CD4-positive, alpha-beta T cell treated with Interleukin-15 for 1 hour (primary cell): ENCODE measurements at regions not wholly inside any gene's neighbourhood (a gene's known extent, or its start where the extent isn't known, plus 50 kb on each side); places are given as distances from the start of the nearest gene placed in this dataset.

ENCODE experiments used
- DNase-seq: peaks from one replicate; pipeline ENCODE4 v3.0.0-alpha.2; 2020

- no peak for DNase-seq
Observed at GRCh38 chr13:50326271-50326670, 311.0 kb downstream of the KCNRG start.

GRCh38 chr13:50326811-50327210, 311.6 kb downstream of the KCNRG start:
- no peak for DNase-seq

DNA sequence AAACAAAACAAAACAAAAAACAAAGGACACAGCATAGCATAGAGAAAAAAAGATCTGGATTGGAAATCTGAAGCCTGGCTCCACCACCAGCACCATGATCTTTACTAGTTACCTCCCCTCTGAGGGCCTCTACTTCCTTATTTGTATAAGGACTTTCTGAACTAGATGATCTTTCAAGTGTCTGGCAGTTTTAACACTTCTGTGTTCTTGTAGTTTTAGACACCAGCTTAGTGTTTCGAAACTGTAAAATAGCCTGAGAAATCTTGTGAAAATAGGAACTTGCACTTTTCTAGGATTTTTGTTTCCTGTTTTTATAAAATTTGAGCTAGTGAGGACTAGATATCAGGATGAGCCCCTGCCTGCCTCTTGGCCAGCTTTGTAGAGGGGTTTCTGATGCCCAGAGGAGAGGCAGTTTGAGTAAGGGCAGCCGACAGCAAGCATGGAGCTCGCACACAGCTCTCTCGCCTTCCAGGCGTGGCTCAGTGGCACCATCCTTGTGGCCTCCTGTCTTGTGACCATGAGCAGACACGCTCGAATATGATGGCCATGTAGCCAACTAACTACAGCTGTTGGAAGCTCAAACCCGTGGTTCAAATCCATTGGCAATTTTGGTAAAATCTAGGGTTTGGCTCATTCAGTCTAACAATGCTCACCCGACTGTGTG, 319.0 kb downstream of the KCNRG start:
- no peak for DNase-seq

DNA sequence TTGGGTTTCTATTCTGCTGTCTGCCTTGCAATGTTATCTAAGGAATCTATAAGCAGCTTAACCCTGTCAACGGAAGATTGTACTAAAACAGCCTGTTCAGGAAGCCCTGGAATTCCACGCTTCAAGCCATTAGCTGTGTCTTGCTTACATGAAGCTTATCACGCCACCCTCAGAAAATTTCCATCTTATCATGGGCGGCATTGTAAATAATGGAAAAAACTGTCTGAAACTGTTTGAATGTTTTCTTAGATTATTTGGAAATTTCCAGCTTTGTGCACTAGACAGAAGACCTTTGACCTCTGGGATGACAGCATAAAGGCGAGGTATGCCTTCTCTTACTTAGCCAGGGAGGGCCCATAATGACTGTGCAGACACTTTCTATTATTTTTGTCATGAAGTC, 319.7 kb downstream of the KCNRG start:
- no peak for DNase-seq

DNA sequence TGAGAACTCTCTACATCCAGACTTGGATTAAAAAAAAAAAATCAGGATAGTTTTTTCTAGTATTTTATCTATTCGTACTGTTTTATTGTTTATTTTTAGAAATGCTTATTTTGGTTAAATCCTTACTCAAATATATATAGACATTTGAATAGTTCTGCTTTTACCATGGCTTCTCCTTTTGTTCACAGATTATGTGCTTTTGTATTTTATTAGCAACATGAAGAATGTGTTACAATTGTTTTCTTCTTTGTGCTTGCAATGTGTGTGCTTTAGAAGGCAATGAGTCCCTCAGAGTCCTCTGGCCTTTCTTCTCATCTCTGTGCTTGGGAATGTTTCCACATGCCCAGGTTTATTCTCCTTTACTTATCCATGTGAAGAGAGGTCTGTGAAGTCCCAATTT, 324.0 kb downstream of the KCNRG start:
- no peak for DNase-seq

DNA sequence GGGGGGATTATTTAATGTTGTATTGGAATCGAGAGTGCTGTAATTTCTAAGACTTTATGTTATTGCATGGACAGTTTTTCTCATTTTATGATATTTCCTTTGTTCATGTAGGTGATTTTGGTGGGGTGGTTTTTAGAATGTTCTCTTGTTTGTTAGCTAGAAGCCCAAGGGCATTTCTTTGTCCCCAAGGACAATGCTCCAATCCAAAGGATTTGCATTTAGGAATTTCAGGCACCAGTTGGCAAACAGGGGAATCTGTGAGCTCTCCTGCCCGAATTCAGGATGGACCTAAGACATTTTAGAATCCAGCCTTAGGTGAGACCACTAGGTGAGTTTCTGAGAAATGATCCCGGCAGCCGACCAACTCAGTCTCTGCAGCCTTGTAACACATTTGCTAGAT, 324.9 kb downstream of the KCNRG start:
- DNase-seq = no peak

DNA sequence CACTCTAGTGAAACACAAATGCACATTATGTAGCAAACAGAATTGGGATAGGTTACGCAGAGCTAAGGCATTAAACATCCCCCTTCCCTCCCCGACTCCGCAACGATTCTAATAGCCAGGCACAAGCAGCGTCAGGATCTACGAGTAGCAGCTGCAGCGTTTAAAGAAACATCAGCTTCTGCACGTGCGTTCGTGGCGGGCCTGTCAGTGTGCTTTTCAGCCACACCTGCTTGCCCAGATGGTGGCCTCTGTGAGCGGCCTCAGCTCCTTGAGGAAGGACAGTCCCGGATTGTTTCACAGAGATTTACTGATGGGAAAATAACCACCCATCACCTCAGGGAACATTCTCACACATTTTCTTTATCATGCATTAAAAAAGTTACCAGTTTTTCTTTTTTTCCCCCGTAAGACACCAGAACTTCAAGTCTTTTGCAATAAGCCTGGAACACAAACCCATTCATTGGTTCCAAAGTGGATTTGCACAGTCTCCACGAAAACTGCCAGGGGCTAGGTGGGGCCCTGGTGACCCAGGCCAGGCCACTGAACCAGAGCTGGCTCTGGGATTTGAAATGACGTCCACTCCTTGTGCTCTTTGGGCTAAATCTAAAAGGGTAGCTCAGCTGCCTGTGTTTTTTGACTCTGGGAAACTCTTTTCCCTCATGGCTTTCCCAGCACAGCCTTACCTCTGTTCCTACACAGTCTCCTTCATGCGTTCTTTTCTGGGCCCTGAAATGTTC, 325.5 kb downstream of the KCNRG start:
- DNase-seq = no peak

DNA sequence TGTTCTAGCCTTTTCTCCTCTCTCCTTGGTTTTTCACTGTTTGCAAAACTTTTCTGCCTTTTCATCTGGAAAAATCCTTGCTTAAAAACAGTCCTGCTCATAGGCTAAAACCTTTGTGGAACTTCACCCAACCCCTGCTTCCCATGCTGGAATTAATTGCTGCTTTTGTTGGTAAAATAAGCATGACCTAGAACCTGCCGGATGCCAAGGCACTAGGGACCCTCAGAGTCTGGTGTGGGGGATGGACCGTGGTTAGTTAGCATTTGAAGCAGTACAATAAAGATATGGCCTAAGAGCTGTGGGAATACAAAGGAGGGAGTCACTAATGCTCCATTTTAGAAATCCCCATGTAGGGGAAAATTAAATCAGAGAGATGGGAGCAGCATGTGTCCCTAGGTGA, 326.3 kb downstream of the KCNRG start:
- DNase-seq = no peak

- no peak for DNase-seq
Observed at GRCh38 chr13:50344717-50345116, 329.5 kb downstream of the KCNRG start.

DNA sequence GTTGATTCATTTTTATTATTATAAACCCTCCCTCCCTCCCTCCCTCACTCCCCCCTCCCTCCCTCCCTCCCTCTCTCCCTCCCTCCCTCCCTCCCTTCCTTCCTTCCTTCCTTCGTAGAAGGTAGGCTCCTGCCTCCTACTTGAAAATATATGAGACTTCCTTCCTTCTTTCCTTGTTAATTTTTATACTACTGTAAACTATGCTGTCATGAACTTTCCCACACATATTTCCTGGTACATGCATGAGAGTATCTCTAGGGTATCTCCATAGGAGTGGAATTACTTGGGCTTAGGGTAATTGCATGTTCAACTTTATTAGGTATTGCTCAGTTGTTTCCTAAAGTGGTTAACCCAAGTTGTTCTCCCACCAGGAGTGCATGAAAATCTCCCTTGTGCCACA, 330.6 kb downstream of the KCNRG start:
- no peak for DNase-seq

DNA sequence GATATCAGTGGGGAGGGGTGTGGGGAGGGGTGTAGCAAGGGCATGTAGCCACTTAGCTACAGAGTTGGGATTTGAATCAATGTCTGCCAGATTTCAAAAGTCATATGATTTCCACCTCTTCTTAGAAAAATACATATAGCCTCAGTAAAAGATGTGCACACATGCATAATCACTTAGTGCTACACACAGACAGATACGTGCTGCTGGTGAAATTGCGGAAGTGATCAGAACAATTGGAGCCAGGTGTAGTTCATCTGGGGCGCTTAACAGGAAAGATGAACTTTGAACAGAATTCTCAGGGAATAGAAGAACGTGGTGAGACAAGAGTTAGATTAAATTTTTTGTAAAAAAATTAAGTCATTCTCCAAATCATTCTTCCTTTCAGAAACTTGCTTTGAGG, 333.1 kb downstream of the KCNRG start:
- DNase-seq = no peak

- DNase-seq = no peak
Observed at GRCh38 chr13:50352720-50353480, 337.7 kb downstream of the KCNRG start.

DNA sequence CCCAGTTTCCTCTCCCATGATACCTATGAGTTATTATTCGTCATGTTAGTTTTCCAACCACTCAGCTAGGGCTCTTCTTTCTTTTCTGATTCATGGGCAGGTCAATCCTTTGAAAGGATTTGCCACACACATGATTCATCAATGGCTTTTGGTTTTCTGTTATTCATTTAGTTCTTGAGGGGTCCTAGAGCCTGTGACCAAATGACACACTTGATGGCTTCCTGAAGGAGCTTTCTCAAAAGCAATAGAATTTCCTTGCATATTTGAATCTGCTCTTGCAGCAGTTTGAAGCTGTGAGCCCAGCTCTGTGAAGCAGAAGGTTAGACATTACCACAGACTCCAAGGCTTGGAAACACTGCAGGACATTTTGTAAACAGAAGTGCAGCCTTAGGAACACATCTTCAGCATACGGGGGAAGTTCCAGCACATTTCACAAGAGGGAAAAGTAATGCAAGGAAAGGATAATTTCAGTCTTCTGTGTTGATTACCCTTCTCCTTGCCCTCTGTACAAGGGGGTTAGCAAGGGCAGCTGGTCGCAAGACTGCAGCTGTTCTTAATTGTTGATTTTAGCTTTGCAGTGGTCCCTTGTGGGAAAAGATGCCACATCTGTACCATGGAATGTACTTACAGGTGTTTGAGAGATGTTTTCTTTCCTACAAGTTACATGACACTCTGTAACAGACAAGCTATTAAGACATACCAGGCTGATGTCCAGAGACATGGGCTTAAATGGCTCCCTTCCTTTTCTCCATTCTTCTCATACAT, 338.6 kb downstream of the KCNRG start:
- DNase-seq = no peak

DNA sequence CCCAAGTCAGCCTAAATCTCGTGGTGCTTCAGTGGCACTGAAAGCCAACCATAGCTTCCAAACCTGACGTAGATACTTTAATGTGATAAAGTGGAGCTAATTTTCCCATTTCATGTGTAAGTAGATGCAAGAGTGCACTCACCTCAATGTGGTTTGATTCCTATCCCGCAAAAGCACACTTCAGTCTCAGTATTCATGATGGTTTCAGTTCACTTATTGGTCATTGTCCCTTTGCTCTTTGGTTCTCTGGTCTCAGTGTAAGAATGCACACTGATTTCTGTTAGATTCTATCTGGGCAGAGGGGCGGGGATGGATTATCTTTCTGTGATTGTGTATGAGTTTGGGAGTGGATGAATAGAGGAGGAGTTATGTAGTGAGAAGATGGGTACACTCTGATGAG, 340.6 kb downstream of the KCNRG start:
- DNase-seq = no peak

GRCh38 chr13:50357136-50357535, 341.9 kb downstream of the KCNRG start:
- DNase-seq = no peak

GRCh38 chr13:50357586-50358118, 342.4 kb downstream of the KCNRG start:
- DNase-seq = no peak

DNA sequence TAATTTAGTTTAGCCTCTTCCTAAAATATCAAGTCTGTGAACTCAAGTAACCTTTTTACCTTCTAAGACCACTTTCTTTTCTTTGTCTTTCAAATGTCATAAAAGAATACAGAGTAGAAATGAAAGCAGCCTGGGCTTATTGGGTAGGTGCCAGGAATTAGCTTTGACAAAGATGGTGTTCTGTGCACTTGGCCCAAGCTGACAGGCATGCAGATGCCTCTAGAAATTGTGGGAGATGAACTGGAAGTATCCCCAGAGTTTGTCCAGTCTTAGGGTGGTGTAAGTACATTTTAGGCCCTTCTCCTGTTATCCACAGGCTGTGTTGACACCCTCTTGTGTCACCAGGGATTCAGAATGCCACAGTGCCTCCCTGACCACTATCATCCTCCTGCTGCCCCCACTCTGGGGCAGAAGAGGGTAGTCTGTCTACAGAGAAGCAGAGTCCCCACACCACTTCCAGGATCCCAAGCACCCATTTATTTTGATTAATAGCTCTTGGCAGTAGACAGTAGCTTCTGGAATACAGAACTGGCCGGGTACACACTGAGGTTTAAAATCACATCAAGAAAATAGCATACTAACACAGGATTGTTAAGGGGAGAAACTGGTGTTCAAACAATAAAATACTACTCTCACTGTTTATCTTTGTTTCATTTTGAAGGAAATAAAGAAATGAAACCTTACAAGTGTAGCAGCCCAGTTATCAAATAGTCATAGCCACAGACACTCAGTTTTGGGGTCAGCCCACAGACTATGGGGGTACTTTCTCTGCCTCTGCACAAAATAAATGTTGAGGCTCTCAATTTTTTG, 343.2 kb downstream of the KCNRG start:
- DNase-seq = no peak

DNA sequence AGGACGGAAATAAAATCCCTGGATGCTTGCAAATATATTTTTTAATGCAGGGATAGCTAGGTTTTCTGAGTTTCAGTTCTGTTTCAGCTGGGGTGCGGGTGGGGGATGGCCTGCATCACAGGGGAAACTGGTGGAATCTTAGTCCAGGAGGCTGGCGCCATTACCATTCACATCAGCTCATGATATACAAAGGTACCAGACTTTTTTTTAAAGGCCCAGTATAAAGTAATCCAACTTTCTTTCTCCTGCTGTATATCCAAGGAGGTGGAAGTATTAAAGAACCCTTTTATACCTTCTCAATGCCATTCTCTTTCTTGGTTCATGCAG, 343.8 kb downstream of the KCNRG start:
- DNase-seq = no peak

GRCh38 chr13:50359779-50360178, 344.5 kb downstream of the KCNRG start:
- DNase-seq = no peak

DNA sequence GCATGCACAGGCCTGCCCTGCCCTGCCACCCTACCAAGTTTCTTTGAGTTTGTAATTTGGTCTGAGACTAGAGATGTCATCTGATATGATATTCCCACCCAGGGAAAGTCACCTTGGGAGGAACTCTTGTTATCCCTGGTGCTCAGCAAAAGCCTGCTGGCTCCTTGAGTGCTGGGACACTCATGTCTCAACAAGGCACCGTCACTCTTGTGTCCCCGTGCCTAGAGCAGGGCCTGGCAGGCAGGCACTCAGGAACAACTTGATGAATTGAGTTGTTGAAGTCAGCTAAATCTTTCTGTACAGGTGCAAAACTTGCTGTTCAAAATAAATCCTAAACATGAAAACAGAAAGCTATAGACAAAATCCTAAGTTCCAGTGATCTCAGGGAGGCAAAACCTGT, 345.4 kb downstream of the KCNRG start:
- no peak for DNase-seq

DNA sequence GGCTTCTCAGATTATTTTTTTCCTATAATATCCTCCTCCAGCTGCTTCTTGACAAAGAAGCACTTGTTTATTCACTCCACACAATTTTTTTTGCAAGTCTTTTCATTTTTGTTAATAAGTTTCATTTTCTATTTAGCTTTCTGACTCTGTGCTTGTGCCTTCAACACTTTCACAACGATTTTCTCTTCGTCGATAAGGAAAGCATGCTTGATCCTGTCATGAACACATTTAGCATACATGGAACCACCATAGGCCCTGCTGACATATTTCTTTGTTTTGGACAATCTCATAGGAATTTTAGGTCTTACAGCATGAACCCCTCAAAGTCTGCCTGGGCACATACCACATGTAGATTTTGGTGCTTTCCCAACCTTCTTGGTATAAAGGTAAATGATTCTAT, 346.0 kb downstream of the KCNRG start:
- DNase-seq = no peak
